DND-41 (cell line): ENCODE measurements at regions not wholly inside any gene's neighbourhood (a gene's known extent, or its start where the extent isn't known, plus 50 kb on each side); places are given as distances from the start of the nearest gene placed in this dataset.

Experiments
- EZH2 ChIP-seq: IDR thresholded peaks from 3 replicates; pipeline ENCODE4 v1.6.1; 2012; ENCODE audit warnings: borderline replicate concordance, low read depth, mild to moderate bottlenecking, moderate library complexity, low read length, inconsistent platforms; ENCODE audit not compliant: severe bottlenecking
- TF ChIP-seq, protein P1 (sequence below): IDR thresholded peaks from 2 replicates; pipeline ENCODE4 v1.5.1; 2012; ENCODE audit warnings: borderline replicate concordance, low read length, moderate library complexity, mild to moderate bottlenecking; ENCODE audit not compliant: poor library complexity, severe bottlenecking; ENCODE audit errors: extremely low read depth

GRCh38 chr2:144253743-144254142 is 266.2 kb downstream of the ZEB2 start:
- TF ChIP-seq, protein P1, sequence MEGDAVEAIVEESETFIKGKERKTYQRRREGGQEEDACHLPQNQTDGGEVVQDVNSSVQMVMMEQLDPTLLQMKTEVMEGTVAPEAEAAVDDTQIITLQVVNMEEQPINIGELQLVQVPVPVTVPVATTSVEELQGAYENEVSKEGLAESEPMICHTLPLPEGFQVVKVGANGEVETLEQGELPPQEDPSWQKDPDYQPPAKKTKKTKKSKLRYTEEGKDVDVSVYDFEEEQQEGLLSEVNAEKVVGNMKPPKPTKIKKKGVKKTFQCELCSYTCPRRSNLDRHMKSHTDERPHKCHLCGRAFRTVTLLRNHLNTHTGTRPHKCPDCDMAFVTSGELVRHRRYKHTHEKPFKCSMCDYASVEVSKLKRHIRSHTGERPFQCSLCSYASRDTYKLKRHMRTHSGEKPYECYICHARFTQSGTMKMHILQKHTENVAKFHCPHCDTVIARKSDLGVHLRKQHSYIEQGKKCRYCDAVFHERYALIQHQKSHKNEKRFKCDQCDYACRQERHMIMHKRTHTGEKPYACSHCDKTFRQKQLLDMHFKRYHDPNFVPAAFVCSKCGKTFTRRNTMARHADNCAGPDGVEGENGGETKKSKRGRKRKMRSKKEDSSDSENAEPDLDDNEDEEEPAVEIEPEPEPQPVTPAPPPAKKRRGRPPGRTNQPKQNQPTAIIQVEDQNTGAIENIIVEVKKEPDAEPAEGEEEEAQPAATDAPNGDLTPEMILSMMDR, result no peak
- TF ChIP-seq EZH2, result no peak
